Activated CD8-positive, alpha-beta memory T cell treated with anti-CD3 and anti-CD28 coated beads for 1 hour (primary cell): ENCODE measurements at regions not wholly inside any gene's neighbourhood (a gene's known extent, or its start where the extent isn't known, plus 50 kb on each side); places are given as distances from the start of the nearest gene placed in this dataset.

Experiments used
- DNase-seq, 2 donors: peaks; one replicate each; pipeline ENCODE4 v3.0.0-alpha.2; 2020; ENCODE audit warnings: low read depth in 1 of 2; ENCODE audit errors: extremely low read depth in 1 of 2

DNA sequence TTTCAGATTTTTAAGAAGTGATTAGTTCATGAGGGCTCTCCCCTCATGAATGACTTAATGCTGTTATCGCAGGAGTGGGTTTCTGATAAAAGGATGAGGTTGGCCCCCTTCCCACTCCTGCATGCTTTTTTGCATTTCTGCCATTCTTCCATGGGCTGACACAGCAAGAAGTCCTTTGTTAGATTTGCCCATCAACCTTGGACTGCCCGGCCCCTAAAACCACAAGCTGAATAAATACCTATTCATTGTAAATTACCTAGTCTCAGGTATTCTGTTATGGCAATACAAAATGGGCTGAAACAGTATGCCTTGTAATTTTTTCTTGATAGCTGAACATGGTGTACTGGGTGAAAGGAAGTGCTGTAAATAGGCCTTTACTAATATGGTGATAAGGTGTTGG, 72.7 kb upstream of the DPH5 start:
- no peak for DNase-seq

DNA sequence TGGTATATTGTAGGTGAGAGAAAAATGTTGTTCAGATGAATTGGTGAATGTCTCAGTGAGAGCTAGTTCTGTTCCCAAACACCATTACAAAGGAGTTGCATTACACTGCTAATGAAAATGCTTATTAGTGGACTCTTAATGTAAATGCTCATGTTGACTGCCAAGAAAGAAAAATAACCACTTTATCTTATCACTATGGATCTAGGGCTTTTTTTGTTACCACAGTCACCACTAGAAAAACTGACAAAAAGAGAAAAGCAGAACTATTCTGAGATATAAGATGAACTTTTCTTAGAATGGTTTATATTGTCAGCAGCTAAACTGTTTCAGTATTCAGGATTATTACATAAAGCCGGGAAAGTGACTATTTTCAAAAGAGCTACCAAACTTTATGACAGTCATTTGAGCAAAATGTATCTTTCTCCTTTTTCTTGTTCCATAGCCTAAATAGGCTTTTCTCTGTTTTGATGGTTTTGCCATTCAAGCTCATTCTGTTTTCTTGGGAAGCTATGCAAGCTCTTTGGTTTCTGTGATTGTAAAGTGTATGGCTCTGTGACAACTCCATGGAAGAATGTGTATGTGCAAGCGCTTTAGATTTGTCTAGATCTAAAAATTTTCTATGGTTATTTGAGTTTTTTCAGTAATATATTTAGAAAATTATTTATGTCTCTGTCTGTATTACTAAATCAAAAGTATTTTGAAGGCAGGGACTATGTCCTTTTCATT, 64.2 kb upstream of the DPH5 start:
- no peak for DNase-seq

GRCh38 chr1:101088431-101088830, 62.8 kb upstream of the DPH5 start:
- DNase-seq = no peak

- no peak for DNase-seq
Observed at GRCh38 chr1:101086783-101087182, 61.2 kb upstream of the DPH5 start.

DNA sequence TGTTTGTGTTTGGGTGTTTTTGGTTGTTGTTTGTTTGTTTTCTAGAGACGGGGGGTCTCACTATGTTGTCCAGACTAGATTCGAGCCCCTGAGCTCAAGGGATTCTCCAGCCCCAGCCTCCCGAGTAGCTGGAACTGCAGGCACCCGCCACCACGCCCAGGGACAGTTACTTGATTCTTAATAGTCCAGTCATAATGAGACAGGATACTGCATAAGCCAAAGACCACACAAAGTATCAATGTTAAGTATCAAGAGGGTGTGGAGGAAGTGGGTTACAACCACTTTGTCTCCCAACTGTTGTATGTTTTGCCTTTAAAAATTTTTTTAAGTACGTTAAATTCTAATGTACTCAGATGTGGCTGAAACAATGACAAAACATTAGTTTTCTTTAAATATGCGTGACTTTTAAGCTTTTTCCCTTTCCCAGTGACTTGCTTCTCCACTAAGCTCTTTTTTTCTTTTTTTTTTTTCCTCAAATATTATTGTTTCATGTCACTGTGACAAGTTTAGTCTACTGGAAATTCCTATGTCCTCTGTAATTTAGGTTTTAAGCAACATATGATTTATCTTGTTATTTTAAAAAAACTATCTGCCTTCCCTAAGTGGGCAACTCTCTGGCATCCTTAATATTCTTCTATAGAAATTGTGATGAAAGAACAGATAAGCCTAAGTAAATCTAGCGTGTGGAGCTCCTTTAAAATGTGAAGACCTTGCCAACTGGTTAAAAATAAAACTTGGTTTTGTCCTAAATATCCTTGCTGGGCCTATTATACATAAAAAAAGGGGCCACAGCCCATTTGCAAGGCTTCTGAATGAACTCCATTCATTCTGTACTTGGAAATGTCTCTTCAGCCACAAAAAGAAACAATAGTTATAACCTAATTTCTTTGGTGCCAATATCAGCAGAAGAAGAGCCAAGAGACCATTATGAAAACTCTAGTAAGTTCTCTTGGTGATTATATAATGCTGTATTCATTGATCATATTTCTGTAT, 56.2 kb upstream of the DPH5 start:
- DNase-seq = no peak

DNA sequence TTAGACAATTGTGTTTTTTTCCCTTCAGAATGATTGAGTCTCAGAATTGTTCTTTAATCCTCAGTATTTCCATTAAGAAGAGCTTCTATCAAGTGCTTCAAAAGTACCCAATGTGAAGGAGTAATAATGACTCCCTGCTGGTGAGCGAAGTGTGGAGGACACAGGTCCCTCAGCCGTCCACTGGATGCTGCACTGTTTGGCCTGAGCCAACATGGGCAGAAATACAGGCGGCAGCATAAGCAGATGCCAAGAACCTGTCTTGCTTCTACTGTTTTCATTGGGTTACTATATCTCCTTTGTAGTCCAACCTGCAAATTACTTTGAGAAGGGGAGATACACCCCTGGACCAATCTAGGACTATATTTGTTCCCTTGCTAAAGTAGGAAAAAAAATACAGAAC, 55.3 kb upstream of the DPH5 start:
- DNase-seq = no peak

DNA sequence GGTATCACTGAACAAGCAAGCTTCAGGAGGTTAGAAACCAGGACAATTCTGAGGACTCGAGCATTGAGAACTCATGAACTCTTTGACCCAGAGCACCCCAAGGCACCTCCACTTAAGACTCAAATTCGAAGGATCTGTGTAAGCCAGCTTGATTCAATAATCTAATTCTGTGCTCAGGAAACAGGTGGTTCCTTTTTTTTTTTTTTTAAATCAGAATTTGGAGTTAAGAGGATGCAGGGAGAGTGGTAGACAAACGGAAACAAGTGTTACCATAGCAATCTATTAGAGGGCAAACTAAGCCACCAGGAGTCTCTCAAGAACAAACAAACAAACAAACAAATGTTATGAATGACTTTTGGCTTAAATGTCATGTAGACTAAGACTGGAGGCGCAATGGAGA, 53.8 kb upstream of the DPH5 start:
- DNase-seq = no peak

DNA sequence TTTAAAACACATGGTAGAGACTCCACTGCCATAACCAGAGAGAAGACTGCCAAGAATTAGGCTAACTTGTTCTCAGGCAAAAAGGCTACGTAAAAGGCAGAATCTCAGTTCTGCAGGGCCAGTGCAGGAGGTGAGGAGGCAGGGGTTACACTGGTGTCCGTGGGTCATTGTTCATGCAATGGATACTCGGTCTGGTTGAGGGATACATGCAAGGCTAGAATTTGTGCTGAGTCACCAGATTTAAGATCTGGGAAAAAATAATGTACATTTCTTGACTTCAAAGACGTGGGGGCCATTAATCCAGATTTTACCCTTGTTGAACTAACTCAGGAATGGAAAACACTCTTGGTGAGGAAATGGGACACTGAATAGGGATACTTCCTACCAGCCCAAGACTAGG, 52.3 kb upstream of the DPH5 start:
- no peak for DNase-seq

DNA sequence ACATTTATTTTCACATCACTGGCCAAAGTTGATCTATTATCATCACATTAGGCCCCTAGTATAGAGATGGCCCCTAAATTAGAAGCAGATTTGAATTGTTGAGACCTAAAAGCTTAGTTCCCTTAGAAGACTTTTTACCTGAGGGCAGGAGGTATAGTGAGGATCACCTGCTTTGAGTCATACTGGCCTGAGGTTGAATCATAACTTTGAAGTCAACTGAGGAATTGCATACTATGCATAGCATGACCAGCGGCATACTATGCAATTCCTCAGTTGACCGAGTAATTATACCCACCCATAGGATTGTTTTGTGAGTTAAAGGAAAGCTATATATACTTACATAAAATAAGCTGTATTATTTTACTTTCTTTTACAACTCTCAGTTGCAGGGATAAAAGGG, 50.3 kb upstream of the DPH5 start:
- no peak for DNase-seq
